Type B pancreatic cell (in vitro differentiated cells): ENCODE measurements at regions not wholly inside any gene's neighbourhood (a gene's known extent, or its start where the extent isn't known, plus 50 kb on each side); places are given as distances from the start of the nearest gene placed in this dataset.
"Not testable (repeated sequence)": the region's sequence is repeated elsewhere in the genome, so short reads cannot be mapped to it uniquely, and the experiment has no call there.

Source experiments
- DNase-seq: peaks from one replicate; pipeline ENCODE4 v3.0.0; 2021; ENCODE audit warnings: mixed read lengths; ENCODE audit not compliant: unreplicated experiment; ENCODE audit errors: extremely low spot score
- H3K27ac Mint-ChIP-seq: 2 replicates; pipeline ENCODE4 v1.8.0; 2021; ENCODE audit warnings: mild to moderate bottlenecking, mixed read lengths
- H3K27me3 Mint-ChIP-seq: 2 replicates; pipeline ENCODE4 v1.8.0; 2021; ENCODE audit warnings: mixed read lengths
- H3K36me3 Mint-ChIP-seq: 2 replicates; pipeline ENCODE4 v1.8.0; 2021; ENCODE audit warnings: mixed read lengths
- H3K4me1 Mint-ChIP-seq: one replicate; pipeline ENCODE4 v1.8.0; 2021; ENCODE audit warnings: mixed read lengths; ENCODE audit not compliant: unreplicated experiment
- H3K4me3 Mint-ChIP-seq: 2 replicates; pipeline ENCODE4 v1.8.0; 2021; ENCODE audit warnings: mild to moderate bottlenecking, mixed read lengths
- H3K9me3 Mint-ChIP-seq: 2 replicates; pipeline ENCODE4 v1.8.0; 2021; ENCODE audit warnings: mixed read lengths
- CTCF ChIP-seq: fragments of 200-600 bp; sonication (generic); conservative IDR thresholded peaks from 2 replicates; pipeline ENCODE4 v1.5.0; 2021; ENCODE audit warnings: antibody characterized with exemption, mild to moderate bottlenecking

GRCh38 chr20:48219306-48219705, 434.0 kb upstream of the SULF2 start:
- DNase-seq: no peak
- Mint-ChIP-seq H3K4me3 (no peak overlapping the region), H3K36me3 (no peaks in the 10 kb centered on the region), H3K27me3 (peaks cover 7% of the 10 kb centered on the region), H3K27ac (no peak overlapping the region), H3K4me1 (peaks cover 36% of the 10 kb centered on the region), H3K9me3 (peaks cover 4% of the 10 kb centered on the region)
- TF ChIP-seq CTCF: no peak

GRCh38 chr20:48217190-48217589, 431.9 kb upstream of the SULF2 start:
- no peak overlapping the region for H3K27ac Mint-ChIP-seq
- H3K27me3 Mint-ChIP-seq: peaks cover 7% of the 10 kb centered on the region
- H3K4me1 Mint-ChIP-seq: peaks cover 42% of the 10 kb centered on the region
- H3K36me3 Mint-ChIP-seq: no peaks in the 10 kb centered on the region
- no peak overlapping the region for H3K4me3 Mint-ChIP-seq
- no peaks in the 10 kb centered on the region for H3K9me3 Mint-ChIP-seq
- DNase-seq: no peak
- no peak for TF ChIP-seq CTCF

GRCh38 chr20:48215536-48215935, 430.3 kb upstream of the SULF2 start:
- TF ChIP-seq CTCF: no peak
- Mint-ChIP-seq H3K4me1 (peaks cover 51% of the 10 kb centered on the region), H3K27ac (no peak overlapping the region), H3K27me3 (peaks cover 10% of the 10 kb centered on the region), H3K36me3 (no peaks in the 10 kb centered on the region), H3K9me3 (no peaks in the 10 kb centered on the region), H3K4me3 (no peak overlapping the region)
- no peak for DNase-seq

- Mint-ChIP-seq H3K4me1 (peaks cover 48% of the 10 kb centered on the region), H3K36me3 (no peaks in the 10 kb centered on the region), H3K4me3 (no peak overlapping the region), H3K27me3 (peaks cover 8% of the 10 kb centered on the region), H3K27ac (no peak overlapping the region), H3K9me3 (no peaks in the 10 kb centered on the region)
- no peak for TF ChIP-seq CTCF
- no peak for DNase-seq
Measured at GRCh38 chr20:48214601-48215000, 429.3 kb upstream of the SULF2 start.

GRCh38 chr20:48213635-48214034, 428.4 kb upstream of the SULF2 start:
- not testable (repeated sequence) for H3K27ac Mint-ChIP-seq, H3K27me3 Mint-ChIP-seq, H3K9me3 Mint-ChIP-seq, H3K36me3 Mint-ChIP-seq, DNase-seq, H3K4me3 Mint-ChIP-seq
- H3K4me1 Mint-ChIP-seq: peaks cover 41% of the 10 kb centered on the region

GRCh38 chr20:48212806-48213509, 427.7 kb upstream of the SULF2 start:
- no peak for TF ChIP-seq CTCF
- Mint-ChIP-seq H3K36me3 (no peaks in the 10 kb centered on the region), H3K27ac (no peak overlapping the region), H3K4me1 (peaks cover 37% of the 10 kb centered on the region), H3K4me3 (no peak overlapping the region), H3K9me3 (no peaks in the 10 kb centered on the region), H3K27me3 (peaks cover 4% of the 10 kb centered on the region)
- no peak for DNase-seq
